Gastrocnemius medialis (tissue), 4 donors: ENCODE measurements at regions not wholly inside any gene's neighbourhood (a gene's known extent, or its start where the extent isn't known, plus 50 kb on each side); places are given as distances from the start of the nearest gene placed in this dataset.

Source experiments
- POLR2A ChIP-seq, 2 donors: fragments of 450-650 bp; IDR thresholded peaks; one replicate each; pipeline ENCODE4 v1.6.1; 2017; ENCODE audit warnings: antibody characterized with exemption in 2 of 2, mild to moderate bottlenecking in 2 of 2, moderate library complexity in 2 of 2
- TF ChIP-seq, protein P1 (sequence below), 5 experiments: fragments of 450-650 bp in 3 of 5; fragments of 200-600 bp in 2 of 5; sonication (generic) in 2 of 5; IDR thresholded peaks in 4 of 5; conservative IDR thresholded peaks in 1 of 5; 1 replicate in 4 of 5; 2 replicates in 1 of 5; pipeline ENCODE4 v1.5.1; 2016 to 2019; ENCODE audit warnings: antibody characterized with exemption in 5 of 5, mild to moderate bottlenecking in 3 of 5, moderate library complexity in 3 of 5

DNA sequence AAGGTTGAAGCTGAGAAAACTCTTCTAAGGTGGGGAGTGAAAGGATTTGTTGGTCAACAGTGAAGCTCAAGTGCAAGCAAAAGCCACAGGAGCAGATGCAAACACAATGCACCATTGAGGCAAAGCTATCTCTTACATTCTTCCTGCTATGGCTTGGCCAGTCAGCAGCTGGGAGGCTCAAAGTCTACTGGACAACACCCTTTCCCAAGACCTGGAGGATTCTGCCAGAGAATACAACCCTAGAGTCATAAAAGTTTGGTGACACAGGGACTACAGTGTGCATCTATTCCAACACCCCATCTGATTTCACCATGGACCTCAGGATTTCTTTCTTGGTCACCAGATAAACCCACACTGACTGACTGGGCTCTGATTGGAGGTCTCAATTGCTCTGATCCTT, 342.0 kb downstream of the HRH4 start:
- no peak for TF ChIP-seq POLR2A (IDR thresholded peaks at IDR 0.05)
- TF ChIP-seq, protein P1, sequence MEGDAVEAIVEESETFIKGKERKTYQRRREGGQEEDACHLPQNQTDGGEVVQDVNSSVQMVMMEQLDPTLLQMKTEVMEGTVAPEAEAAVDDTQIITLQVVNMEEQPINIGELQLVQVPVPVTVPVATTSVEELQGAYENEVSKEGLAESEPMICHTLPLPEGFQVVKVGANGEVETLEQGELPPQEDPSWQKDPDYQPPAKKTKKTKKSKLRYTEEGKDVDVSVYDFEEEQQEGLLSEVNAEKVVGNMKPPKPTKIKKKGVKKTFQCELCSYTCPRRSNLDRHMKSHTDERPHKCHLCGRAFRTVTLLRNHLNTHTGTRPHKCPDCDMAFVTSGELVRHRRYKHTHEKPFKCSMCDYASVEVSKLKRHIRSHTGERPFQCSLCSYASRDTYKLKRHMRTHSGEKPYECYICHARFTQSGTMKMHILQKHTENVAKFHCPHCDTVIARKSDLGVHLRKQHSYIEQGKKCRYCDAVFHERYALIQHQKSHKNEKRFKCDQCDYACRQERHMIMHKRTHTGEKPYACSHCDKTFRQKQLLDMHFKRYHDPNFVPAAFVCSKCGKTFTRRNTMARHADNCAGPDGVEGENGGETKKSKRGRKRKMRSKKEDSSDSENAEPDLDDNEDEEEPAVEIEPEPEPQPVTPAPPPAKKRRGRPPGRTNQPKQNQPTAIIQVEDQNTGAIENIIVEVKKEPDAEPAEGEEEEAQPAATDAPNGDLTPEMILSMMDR (IDR thresholded peaks at IDR 0.05 in 4 of 5, conservative IDR thresholded peaks at IDR 0.05 in 1 of 5) = no peak
